ENCODE measurements at regions not wholly inside any gene's neighbourhood (a gene's known extent, or its start where the extent isn't known, plus 50 kb on each side); places are given as distances from the start of the nearest gene placed in this dataset.

DNA sequence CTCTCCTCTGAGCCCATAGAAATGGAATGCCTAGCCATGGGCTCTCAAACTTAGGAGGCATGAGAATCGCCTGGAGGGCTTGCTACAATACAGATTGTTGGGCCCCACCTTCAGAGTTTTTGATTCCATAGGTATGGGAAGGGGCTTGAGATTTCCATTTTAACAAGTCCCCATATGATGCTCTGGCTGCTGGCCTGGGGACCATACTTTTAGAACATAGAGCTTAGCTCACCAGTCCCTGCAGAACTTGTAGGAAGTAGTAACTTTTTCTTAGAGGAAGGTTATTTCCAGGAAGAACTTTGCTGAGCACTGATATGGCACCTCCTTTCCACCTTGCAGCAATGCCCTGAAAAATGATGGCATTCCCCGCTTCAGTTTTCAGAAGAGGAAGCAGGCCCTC lies 177.0 kb upstream of the ZMIZ1 start:
- TF ChIP-seq POLR2AphosphoS5 (IDR thresholded peaks at IDR 0.05) (no peak), POLR2A (IDR thresholded peaks at IDR 0.05) (no peak)
- TF ChIP-seq, protein P1, sequence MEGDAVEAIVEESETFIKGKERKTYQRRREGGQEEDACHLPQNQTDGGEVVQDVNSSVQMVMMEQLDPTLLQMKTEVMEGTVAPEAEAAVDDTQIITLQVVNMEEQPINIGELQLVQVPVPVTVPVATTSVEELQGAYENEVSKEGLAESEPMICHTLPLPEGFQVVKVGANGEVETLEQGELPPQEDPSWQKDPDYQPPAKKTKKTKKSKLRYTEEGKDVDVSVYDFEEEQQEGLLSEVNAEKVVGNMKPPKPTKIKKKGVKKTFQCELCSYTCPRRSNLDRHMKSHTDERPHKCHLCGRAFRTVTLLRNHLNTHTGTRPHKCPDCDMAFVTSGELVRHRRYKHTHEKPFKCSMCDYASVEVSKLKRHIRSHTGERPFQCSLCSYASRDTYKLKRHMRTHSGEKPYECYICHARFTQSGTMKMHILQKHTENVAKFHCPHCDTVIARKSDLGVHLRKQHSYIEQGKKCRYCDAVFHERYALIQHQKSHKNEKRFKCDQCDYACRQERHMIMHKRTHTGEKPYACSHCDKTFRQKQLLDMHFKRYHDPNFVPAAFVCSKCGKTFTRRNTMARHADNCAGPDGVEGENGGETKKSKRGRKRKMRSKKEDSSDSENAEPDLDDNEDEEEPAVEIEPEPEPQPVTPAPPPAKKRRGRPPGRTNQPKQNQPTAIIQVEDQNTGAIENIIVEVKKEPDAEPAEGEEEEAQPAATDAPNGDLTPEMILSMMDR (IDR thresholded peaks at IDR 0.05), result no peak
